OCI-LY3 (cell line): ENCODE measurements at regions not wholly inside any gene's neighbourhood (a gene's known extent, or its start where the extent isn't known, plus 50 kb on each side); places are given as distances from the start of the nearest gene placed in this dataset.

ENCODE experiments used
- CTCF ChIP-seq: fragments of 200-600, 300-600 bp; sonication (generic); IDR thresholded peaks from 2 replicates; pipeline ENCODE4 v1.5.1; 2014; ENCODE audit warnings: antibody characterized with exemption, low read length, low read depth
- EZH2phosphoT487 ChIP-seq: fragments of 200-600 bp; shearing (Covaris generic); IDR thresholded peaks from 2 replicates; pipeline ENCODE4 v1.6.1; 2018; ENCODE audit warnings: antibody characterized with exemption, mixed run types, low read depth

GRCh38 chr13:54091884-54092283 is 1063.3 kb downstream of the OLFM4 start:
- TF ChIP-seq CTCF (no peak), EZH2phosphoT487 (no peak)
